Kidney (tissue), 13 donors: ENCODE measurements at regions not wholly inside any gene's neighbourhood (a gene's known extent, or its start where the extent isn't known, plus 50 kb on each side); places are given as distances from the start of the nearest gene placed in this dataset.

Experiments used
- DNase-seq, 5 donors: peaks; one replicate each; pipeline ENCODE4 v3.0.0-alpha.2; 2013 to 2020
- FAIRE-seq: peaks from 2 replicates; lab custom pipeline; 2012; peaks lifted over from hg19 to GRCh38; lab: Jason Lieb, UNC
- H3K27ac ChIP-seq, 2 donors: one replicate each; pipeline ENCODE4 v1.7.0; 2013; ENCODE audit warnings: low read depth in 2 of 2, low read length in 2 of 2, inconsistent platforms in 1 of 2
- H3K27me3 ChIP-seq: one replicate; pipeline ENCODE4 v1.7.1; 2013; ENCODE audit warnings: low read length, inconsistent platforms; ENCODE audit not compliant: control insufficient read depth, insufficient read depth
- H3K36me3 ChIP-seq, 3 donors: one replicate each; pipeline versions ENCODE4 v1.7.0 to v1.7.1; 2013; ENCODE audit warnings: low read length in 3 of 3, control low read depth in 1 of 3, inconsistent platforms in 1 of 3; ENCODE audit not compliant: insufficient read depth in 3 of 3, control insufficient read depth in 2 of 3
- H3K4me1 ChIP-seq, 3 donors: one replicate each; pipeline versions ENCODE4 v1.7.0 to v1.7.1; 2013; ENCODE audit warnings: low read length in 3 of 3, inconsistent platforms in 1 of 3, low read depth in 1 of 3; ENCODE audit not compliant: control insufficient read depth in 2 of 3, insufficient read depth in 2 of 3
- H3K4me3 ChIP-seq, 3 donors: one replicate each; pipeline versions ENCODE4 v1.7.0 to v1.8.1; 2013; ENCODE audit warnings: low read length in 3 of 3, control low read depth in 1 of 3, inconsistent platforms in 1 of 3
- H3K9ac ChIP-seq, 3 donors: one replicate each; pipeline versions ENCODE4 v1.7.0 to v1.7.1; 2013; ENCODE audit warnings: low read length in 3 of 3, control low read depth in 1 of 3, inconsistent platforms in 1 of 3
- H3K9me3 ChIP-seq, 3 donors: one replicate each; pipeline versions ENCODE4 v1.7.0 to v1.7.1; 2013; ENCODE audit warnings: low read length in 3 of 3, control low read depth in 1 of 3, inconsistent platforms in 1 of 3; ENCODE audit not compliant: control insufficient read depth in 2 of 3, insufficient read depth in 1 of 3
- intact Hi-C: fragments of 100-400 bp; cut with DNase I; formaldehyde crosslinking; loops from one replicate; pipeline ENCODE4 v1.11.1; 2022
- TF ChIP-seq, protein P1 (sequence below): IDR thresholded peaks from 3 replicates; pipeline ENCODE4 v1.5.1; 2012; ENCODE audit warnings: mild to moderate bottlenecking, moderate library complexity, borderline replicate concordance; ENCODE audit not compliant: insufficient read depth; ENCODE audit errors: extremely low read depth
- donor health status: control.
- donor health status: control.
- donor health status: control.
- donor health status: control.
- donor health status: control.
- donor health status: DM: yes; HTN: yes; CAD: no.
- donor health status: Normal renal cell carcinoma (clear cell type).

DNA sequence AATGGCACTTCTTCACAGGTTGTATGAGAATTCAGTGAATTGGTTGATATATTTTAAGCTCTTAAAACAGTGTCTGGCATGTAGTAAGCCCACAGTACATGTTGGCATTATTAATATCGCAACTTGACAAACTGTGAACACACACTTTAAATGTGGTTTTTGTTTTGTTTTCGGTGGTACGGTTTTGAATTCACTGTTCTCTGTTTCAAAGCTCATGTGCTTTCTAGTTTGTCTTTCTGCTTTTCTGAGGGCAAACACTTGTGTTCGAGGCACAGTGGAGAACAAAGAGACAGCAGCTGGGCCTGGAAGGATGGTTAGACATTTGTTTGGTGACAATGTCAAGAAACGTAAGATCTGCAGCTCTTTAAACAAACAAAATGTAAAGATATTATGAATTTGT is 276.5 kb upstream of the MC4R start:
- H3K9me3 ChIP-seq: no peaks in the 10 kb centered on the region
- DNase-seq (no peak), FAIRE-seq (no peak)
- no peak overlapping the region for H3K27ac ChIP-seq
- TF ChIP-seq, protein P1, sequence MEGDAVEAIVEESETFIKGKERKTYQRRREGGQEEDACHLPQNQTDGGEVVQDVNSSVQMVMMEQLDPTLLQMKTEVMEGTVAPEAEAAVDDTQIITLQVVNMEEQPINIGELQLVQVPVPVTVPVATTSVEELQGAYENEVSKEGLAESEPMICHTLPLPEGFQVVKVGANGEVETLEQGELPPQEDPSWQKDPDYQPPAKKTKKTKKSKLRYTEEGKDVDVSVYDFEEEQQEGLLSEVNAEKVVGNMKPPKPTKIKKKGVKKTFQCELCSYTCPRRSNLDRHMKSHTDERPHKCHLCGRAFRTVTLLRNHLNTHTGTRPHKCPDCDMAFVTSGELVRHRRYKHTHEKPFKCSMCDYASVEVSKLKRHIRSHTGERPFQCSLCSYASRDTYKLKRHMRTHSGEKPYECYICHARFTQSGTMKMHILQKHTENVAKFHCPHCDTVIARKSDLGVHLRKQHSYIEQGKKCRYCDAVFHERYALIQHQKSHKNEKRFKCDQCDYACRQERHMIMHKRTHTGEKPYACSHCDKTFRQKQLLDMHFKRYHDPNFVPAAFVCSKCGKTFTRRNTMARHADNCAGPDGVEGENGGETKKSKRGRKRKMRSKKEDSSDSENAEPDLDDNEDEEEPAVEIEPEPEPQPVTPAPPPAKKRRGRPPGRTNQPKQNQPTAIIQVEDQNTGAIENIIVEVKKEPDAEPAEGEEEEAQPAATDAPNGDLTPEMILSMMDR: no peak
- intact Hi-C loops: no loop called here
- no peaks in the 10 kb centered on the region for H3K36me3 ChIP-seq
- no peaks in the 10 kb centered on the region for H3K27me3 ChIP-seq
- no peak overlapping the region for H3K4me3 ChIP-seq
- H3K9ac ChIP-seq: no peak overlapping the region
- H3K4me1 ChIP-seq: no peaks in the 10 kb centered on the region

DNA sequence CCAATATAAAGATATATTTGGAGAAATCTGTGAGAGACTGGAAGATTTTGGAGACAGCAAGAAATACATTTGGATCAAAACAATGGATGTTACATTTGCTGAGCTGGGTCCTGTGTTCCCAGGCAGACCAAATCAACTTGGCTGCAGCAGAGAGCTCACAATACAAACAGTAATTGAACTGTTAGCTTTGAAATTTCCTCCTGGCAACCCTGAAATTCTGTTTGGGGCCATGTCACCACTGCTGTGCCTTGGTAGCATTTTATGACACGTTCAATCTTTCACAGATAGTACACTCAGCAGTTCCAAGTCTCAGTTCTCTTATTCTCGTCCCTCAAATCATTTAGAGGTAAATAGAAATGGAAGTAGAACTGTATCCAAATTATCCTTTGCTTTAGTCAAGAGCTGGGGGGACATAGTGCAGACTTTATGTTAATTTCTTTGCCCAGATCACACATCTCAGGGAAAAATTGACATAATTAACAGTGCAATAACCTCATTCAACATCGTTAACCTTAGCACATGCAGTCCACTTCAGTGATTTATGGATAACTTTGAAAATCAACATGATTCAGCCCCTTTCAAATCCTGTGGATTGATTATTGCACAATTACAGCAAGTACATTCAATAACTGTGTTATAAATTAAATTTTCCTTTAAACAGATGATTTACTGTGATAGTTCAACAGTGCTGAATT is 277.4 kb upstream of the MC4R start:
- Histone ChIP-seq H3K27ac (no peak overlapping the region), H3K27me3 (no peaks in the 10 kb centered on the region), H3K9me3 (no peaks in the 10 kb centered on the region), H3K36me3 (no peaks in the 10 kb centered on the region), H3K9ac (no peak overlapping the region), H3K4me1 (no peaks in the 10 kb centered on the region), H3K4me3 (no peak overlapping the region)
- FAIRE-seq (no peak), DNase-seq (no peak)
- TF ChIP-seq, protein P1: no peak
- intact Hi-C loops: no loop called here

DNA sequence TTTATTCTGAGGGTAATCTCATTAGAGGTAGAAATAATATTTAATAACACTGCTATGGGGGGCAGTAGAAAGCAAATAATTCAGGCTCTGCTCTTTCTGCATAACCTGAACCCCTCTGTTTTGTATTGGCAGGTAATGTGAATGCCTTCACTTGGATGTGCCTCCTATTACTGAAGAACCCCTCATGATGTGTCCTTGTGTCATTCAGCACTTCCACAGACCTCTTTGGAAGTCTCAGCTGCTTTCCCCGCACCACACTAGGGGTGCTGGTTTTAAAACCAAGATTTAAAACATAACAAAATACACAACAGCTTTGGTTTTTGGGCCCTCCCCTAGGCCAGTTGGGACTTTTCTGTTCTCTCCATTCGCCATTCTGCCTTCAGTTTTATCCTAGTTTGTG is 281.7 kb upstream of the MC4R start:
- Histone ChIP-seq H3K27ac (no peak overlapping the region), H3K27me3 (no peaks in the 10 kb centered on the region), H3K9ac (no peak overlapping the region), H3K4me1 (no peaks in the 10 kb centered on the region), H3K4me3 (no peak overlapping the region), H3K9me3 (no peaks in the 10 kb centered on the region), H3K36me3 (no peaks in the 10 kb centered on the region)
- DNase-seq: no peak
- no peak for FAIRE-seq
- intact Hi-C loops: no loop called here
- TF ChIP-seq, protein P1: no peak

DNA sequence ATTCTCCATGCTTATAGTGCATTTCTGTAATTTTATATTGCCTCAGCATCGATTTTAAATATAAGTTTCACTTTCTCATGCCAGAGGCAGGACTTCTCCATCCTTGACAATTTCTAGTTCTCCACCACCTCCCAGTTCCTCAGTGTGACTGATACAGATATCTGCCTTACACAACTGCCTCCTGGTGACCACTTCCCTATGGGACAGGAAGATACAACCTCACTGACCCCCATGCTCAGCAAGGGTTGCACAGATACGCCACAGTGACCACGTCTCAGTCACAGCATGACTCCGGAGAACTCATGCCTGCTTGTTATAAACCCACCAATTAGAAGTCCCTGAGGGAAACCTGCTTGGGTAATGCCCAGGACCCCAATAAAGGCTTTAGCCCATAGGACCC is 284.0 kb upstream of the MC4R start:
- DNase-seq (no peak), FAIRE-seq (no peak)
- H3K36me3 ChIP-seq: no peaks in the 10 kb centered on the region
- no peak overlapping the region for H3K4me3 ChIP-seq
- H3K27ac ChIP-seq: no peak overlapping the region
- TF ChIP-seq, protein P1: no peak
- H3K9ac ChIP-seq: no peak overlapping the region
- intact Hi-C loops: no loop called here
- no peaks in the 10 kb centered on the region for H3K9me3 ChIP-seq
- no peaks in the 10 kb centered on the region for H3K27me3 ChIP-seq
- H3K4me1 ChIP-seq: no peaks in the 10 kb centered on the region
